H54 (cell line): ENCODE measurements at regions not wholly inside any gene's neighbourhood (a gene's known extent, or its start where the extent isn't known, plus 50 kb on each side); places are given as distances from the start of the nearest gene placed in this dataset.
"Not testable (repeated sequence)": the region's sequence is repeated elsewhere in the genome, so short reads cannot be mapped to it uniquely, and the experiment has no call there.

Experiments
- DNase-seq: peaks from one replicate; pipeline ENCODE4 v3.0.0; 2011; ENCODE audit warnings: low spot score, mixed read lengths; ENCODE audit not compliant: insufficient read length
- FAIRE-seq: peaks from 3 replicates; lab custom pipeline; 2011; peaks lifted over from hg19 to GRCh38; lab: Jason Lieb, UNC
- POLR2A ChIP-seq: IDR thresholded peaks from 2 replicates; pipeline ENCODE4 v1.6.1; 2011; ENCODE audit warnings: low read depth, mild to moderate bottlenecking, low read length

DNA sequence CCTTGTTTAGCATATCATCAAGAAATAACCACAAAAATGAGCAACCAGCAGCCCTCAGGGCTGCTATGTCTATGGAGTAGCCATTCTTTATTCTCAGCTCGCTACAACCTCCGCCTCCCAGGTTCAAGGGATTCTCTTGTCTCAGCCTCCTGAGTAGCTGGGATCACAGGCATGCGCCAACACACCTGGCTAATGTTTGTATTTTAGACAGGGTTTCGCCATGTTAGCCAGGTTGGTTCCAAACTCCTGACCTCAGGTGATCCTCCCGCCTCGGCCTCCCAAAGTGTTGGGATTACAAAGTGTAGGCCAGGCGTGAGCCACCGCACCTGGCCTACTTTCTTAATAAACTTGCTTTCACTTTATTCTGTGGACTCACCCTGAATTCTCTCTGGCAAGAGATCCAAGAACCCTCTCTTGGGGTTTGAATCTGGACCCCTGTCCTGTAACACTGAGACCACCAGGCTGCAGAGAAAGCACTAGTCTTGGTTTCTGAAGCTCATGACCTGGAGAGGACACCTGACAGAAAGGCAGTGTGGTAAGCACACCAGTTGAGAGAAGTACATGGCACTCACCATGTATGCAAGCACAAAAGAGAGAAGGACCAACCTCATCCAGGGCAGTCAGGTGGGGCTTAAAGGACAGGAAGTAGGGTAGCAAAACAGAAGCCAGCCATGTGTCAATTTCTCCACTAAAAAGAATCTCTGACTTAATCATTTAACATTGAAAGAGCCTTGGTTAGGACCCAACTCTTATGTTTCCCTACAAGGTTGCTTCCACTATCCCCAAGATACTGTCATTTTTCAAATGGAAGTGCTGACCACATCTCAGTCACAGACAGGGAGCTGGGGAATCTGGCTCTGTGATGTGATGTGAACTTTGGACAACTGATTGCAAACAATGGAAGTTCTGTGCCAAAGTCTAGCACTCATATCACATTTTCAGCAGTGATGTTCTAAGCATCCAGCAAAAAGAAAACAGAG, 97.4 kb upstream of the DST start:
- DNase-seq: no peak
- peak; percentile 74 for FAIRE-seq
- no peak for TF ChIP-seq POLR2A

DNA sequence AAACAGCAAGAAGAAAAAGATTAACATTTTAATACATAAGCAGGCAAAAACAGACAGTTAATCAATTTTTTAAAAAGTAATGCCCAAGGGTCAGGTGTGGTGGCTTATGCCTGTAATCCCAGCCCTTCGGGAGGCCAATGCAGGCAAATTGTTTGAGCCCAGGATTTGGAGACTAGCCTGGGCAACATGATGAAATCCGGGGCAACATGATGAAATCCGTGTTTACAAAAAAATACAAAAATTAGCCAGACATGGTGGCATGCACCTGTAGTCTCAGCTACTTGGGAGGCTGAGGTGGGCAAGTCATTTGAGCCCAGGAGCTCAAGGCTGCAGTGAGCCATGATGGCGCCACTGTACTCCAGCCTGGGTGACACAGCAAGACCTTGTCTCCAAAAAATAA, 94.1 kb upstream of the DST start:
- TF ChIP-seq POLR2A: no peak
- DNase-seq: no peak
- no peak for FAIRE-seq

DNA sequence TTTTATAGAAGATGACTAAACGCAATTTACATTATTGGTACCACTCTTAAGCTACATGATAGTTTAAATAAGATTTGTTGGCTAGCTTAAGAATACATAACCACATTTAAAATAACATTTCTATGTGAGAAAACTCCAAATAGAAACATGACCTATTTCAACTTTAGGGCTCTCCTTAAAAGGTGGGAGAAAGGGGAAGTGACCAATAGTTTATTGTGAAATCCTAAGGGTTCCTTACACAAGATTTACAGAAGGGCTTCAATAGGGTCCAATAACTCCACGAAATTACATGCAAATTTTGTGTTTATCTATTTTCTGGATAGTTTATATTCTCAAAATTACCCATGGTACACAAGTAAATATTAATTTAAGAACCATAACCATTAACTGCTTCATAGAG, 91.6 kb upstream of the DST start:
- no peak for TF ChIP-seq POLR2A
- DNase-seq (no peak), FAIRE-seq (no peak)

DNA sequence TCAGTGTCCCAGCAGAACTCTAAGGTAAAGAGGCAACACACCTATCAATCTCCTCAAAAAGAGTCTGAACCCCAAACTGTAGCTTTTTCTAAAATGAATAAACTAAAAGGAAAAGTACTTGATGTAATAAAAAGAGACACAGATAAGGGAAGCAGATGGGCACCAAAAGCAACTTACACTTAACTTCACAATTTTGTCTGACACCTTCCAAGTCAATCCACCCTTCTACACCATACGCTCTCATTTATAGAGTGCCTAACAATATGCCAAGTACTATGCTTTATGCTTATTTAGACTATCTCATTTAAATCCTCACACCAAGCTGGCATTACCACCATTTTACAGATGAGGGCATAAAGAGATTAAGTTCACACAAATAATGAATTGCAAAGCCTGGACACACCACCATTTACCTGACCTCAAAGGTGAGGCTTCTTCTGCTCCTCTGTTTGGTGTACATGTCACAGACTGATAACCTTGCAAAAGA, 90.6 kb upstream of the DST start:
- no peak for TF ChIP-seq POLR2A
- peak; percentile 69 for FAIRE-seq

DNA sequence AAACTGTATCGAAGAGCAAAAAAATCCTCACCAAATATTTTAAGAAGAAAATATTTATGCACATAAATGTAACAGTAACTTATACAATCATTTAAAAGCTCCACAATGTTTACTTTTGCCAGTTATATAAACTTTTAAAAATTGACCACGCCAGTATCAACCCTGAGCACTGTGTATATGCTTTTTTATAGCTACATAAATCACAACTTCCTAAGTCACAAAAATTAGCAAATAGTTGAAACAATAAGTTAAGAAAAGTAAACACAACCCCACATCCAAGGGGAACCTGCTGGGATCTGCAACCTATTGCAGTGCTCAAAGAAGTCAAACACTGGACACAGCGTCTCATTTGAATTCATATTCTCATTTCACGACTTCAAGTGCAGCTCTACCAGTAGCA, 89.8 kb upstream of the DST start:
- FAIRE-seq: peak; percentile 79

More for the DNA sequence above, 90.6 kb upstream of the DST start:
- no peak for DNase-seq

DNA sequence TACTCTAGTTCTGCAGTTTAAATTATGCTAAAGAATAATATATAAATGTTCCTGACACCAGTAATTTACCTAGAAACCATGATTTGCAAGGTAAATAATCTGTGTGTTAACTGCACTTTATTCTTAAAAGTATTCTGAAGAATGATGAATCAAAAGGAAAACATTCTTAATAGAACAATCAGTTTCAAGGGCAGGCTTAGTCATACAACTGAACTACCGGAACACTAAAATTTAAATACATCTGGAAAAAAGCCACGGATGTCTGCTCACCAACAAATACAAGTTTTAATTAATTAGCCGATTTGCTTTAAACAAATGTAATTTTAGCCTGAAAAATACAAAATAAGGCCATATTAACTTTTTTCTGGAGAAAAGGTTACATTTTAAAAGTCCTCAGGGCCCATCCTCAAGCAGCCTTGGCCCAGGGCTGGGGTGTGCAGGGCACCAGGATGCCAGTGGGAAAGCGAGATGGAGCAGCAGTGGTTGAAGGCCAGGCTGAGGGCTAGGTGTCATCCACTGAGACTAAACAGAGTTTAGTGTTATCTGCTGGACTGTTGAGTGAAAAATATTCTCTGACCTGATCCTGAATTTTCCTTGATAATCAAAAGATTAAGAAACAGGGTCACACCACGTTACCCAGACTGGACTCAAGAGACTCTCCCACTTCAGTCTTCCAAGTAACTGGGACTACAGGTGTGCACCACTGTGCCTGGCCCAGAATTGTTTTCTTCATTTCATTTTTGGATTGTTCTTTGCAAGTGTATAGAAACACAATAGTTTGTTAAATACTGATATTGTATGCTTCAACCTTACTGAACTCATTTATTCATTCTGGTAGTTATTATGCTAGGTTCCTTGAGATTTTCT, 88.2 kb upstream of the DST start:
- FAIRE-seq (peak; percentile 94), DNase-seq (no peak)
- TF ChIP-seq POLR2A: no peak

More for the DNA sequence above, 89.8 kb upstream of the DST start:
- no peak for DNase-seq
- TF ChIP-seq POLR2A: no peak

DNA sequence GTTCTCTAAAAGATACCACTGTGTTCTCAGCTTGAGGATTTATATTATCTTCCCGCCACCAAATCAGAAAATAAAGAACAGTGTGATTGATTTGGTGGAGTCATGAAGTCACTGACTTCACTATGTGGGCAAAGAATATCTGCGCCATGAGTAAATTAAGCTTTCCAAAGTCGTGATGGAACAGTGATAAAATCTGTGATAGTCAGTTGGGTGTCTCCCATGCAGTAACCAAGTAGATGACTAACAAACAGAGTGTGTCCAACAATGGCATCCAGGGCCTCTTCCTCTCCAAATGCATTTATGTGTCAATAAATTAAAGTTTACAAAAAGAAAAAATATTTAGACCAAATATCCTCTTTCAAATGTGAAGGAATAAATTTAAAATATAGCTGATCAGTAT, 87.0 kb upstream of the DST start:
- FAIRE-seq (peak; percentile 96), DNase-seq (no peak)
- TF ChIP-seq POLR2A: no peak

DNA sequence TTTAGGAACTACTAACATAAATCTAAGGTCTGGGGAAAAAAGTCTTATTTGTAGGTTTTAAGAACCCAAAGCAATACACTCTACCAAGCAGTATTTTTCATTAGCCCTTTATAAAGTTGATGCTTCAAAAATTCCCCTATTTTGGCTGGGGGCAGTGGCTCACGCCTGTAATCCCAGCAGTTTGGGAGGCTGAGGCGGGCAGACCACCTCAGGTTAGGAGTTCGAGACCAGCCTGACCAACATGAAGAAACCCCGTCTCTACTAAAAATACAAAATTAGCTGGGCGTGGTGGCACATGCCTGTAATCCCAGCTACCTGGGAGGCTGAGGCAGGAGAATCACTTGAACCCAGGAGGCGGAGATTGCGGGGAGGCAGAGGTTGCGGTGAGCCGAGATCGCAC, 86.5 kb upstream of the DST start:
- DNase-seq, FAIRE-seq: not testable (repeated sequence)

DNA sequence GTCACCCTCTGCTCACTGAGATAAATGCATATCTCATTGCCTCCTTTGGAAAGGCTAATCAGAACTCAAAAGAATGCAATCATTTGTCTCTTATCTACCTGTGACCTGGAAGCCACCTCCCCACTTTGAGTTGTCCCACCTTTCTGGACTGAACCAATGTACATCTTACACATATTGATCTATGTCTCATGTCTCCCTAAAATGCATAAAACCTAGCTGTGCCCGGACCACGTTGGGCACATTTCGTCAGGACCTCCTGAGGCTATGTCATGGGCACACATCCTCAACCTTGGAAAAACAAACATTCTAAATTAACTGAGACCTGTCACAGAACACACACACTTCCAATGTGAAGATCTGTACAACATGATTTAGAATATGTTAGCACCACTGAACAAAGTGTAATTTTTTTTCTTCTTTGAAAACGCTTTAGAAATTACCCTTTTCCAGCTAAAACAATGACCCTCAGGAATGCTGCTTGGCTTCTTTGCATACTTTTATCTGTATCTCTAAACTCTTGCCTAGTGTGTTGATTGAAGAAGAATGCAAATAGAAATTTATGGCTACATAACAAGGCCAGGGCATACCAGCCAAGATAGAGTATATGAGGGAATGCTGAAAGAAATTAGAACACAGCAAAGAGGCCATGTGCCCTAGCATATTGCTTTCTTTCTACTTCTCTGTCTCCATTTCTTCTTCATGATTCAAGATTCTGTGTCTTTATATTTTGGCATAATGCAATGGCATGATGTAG, 84.6 kb upstream of the DST start:
- TF ChIP-seq POLR2A: no peak
- FAIRE-seq (peak; percentile 71), DNase-seq (no peak)

DNA sequence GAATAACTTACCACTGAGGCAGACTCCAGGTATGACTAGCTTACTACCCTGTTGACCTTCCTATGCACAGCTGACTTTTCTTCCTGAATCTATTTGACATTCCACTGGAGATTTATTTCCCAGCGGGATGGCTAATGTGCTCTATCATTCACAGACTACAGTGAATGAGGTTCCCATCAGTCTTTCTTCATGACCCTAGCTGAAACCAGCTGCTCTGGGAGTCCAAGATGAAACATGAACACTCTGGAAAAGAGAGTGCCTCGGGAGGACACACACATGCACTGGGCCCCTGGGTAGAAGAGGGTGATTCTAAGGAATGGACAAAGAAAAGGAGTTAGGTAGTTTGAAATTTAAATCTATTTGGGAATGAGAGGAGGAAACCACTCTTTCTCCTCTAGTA, 82.6 kb upstream of the DST start:
- DNase-seq: no peak
- FAIRE-seq: peak; percentile 20
- no peak for TF ChIP-seq POLR2A

DNA sequence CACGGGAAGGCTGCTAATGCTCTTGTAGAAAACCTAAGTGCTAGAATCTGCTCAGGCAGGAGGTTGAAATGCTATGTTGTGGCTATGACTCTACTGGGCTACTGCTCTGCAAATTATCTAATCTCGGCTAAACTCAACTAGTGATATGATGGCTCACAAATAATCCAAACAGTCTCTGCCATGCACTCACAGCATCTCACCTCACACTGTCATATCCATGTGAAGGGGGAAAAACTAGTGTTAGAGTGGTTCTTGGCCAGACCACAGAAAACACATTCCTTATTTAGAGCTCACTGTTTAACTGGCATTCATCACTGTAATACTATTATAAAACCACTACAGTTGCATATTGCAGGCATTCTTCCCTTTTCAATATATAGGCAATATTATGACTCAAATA, 81.8 kb upstream of the DST start:
- no peak for TF ChIP-seq POLR2A
- FAIRE-seq (peak; percentile 58), DNase-seq (no peak)

DNA sequence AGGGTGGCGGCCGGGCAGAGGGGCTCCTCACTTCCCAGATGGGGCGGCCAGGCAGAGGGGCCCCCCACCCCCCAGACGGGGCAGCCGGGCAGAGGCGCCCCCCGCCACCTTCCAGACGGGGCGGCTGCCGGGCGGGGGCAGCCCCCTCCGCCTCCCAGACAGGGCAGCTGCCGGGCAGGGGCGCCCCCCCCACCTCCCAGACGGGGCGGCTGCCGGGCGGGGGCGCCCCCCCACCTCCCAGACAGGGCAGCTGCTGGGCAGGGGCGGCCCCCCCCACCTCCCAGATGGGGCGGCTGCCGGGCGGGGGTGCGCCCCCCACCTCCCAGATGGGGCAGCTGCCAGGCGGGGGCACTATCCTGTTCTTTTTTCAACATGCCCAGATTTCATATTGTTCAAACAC, 78.2 kb upstream of the DST start:
- no peak for TF ChIP-seq POLR2A
- FAIRE-seq (no peak), DNase-seq (no peak)

DNA sequence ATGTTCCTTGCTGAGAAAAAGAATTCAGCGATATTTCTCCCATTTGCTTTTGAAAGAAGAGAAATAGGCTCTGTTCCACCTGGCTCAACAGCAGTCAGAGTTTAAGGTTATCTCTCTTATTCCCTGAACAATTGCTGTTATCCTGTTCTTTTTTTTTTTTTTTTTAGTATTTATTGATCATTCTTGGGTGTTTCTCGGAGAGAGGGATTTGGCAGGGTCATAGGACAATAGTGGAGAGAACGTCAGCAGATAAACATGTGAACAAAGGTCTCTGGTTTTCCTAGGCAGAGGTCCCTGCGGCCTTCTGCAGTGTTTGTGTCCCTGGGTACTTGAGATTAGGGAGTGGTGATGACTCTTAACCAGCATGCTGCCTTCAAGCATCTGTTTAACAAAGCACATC, 77.5 kb upstream of the DST start:
- DNase-seq, FAIRE-seq: not testable (repeated sequence)

DNA sequence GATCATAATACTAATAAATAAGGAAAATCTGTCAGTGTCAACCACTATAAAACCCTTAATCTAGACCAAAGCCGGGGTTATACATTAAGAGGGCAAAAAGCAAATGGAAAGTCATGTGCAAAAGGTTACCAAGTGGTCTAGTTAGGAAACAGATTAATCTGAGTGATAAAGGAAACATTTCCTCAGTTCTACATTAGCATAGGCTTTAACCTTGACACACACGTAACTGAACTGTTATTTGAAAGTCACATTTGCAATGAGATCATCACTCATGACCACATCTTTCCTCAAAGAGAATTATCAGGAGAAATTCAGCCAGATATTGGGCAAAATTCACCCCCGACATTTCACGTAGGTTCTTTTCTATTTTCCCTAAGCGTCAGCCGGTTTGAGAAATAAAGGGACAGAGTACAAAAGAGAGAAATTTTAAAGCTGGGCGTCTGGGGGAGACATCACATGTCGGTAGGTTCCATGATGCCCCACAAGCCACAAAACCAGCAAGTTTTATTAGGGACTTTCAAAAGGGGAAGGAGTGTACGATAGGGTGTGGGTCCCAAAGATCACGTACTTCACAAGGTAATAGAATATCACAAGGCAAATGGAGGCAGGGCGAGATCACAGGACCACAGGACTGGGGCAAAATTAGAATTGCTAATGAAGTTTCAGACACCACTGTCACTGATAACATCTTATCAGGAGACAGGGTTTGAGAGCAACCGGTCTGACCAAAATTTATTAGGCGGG, 76.8 kb upstream of the DST start:
- DNase-seq, FAIRE-seq: not testable (repeated sequence)
